ENCODE measurements at regions not wholly inside any gene's neighbourhood (a gene's known extent, or its start where the extent isn't known, plus 50 kb on each side); places are given as distances from the start of the nearest gene placed in this dataset.

- TF ChIP-seq, protein P1, sequence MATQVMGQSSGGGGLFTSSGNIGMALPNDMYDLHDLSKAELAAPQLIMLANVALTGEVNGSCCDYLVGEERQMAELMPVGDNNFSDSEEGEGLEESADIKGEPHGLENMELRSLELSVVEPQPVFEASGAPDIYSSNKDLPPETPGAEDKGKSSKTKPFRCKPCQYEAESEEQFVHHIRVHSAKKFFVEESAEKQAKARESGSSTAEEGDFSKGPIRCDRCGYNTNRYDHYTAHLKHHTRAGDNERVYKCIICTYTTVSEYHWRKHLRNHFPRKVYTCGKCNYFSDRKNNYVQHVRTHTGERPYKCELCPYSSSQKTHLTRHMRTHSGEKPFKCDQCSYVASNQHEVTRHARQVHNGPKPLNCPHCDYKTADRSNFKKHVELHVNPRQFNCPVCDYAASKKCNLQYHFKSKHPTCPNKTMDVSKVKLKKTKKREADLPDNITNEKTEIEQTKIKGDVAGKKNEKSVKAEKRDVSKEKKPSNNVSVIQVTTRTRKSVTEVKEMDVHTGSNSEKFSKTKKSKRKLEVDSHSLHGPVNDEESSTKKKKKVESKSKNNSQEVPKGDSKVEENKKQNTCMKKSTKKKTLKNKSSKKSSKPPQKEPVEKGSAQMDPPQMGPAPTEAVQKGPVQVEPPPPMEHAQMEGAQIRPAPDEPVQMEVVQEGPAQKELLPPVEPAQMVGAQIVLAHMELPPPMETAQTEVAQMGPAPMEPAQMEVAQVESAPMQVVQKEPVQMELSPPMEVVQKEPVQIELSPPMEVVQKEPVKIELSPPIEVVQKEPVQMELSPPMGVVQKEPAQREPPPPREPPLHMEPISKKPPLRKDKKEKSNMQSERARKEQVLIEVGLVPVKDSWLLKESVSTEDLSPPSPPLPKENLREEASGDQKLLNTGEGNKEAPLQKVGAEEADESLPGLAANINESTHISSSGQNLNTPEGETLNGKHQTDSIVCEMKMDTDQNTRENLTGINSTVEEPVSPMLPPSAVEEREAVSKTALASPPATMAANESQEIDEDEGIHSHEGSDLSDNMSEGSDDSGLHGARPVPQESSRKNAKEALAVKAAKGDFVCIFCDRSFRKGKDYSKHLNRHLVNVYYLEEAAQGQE (IDR thresholded peaks at IDR 0.05; ENCODE audit: insufficient read depth in 1 of 2, low read depth in 2 of 2, low read length in 2 of 2) = no peak
- no peak for TF ChIP-seq SIN3A (IDR thresholded peaks at IDR 0.05; ENCODE audit: borderline replicate concordance, insufficient read depth, low read length)
- TF ChIP-seq POLR2AphosphoS5 (IDR thresholded peaks at IDR 0.05; ENCODE audit: low read depth, low read length) = no peak
Measured at GRCh38 chr11:13168271-13168670, 109.3 kb upstream of the BMAL1 start.
